GM23338 (cell line): ENCODE measurements at regions not wholly inside any gene's neighbourhood (a gene's known extent, or its start where the extent isn't known, plus 50 kb on each side); places are given as distances from the start of the nearest gene placed in this dataset.

Experiments used
- CREB1 ChIP-seq: fragments of 250-450 bp; sonication (Bioruptor Pico); IDR thresholded peaks from 2 replicates; pipeline ENCODE4 v1.5.0; 2020; ENCODE audit warnings: low read depth, mild to moderate bottlenecking, moderate library complexity
- EZH2 ChIP-seq: fragments of 200-600 bp; sonication (generic); IDR thresholded peaks from one replicate; pipeline ENCODE4 v1.8.0; 2017; ENCODE audit warnings: antibody characterized with exemption, mild to moderate bottlenecking, low read depth; ENCODE audit not compliant: unreplicated experiment
- EZH2phosphoT487 ChIP-seq: fragments of 200-600 bp; sonication (generic); IDR thresholded peaks from one replicate; pipeline ENCODE4 v1.8.1; 2018; ENCODE audit warnings: antibody characterized with exemption; ENCODE audit not compliant: unreplicated experiment
- JUNB ChIP-seq: IDR thresholded peaks from one replicate; pipeline ENCODE4 v1.6.1; 2016; ENCODE audit warnings: antibody characterized with exemption; ENCODE audit not compliant: unreplicated experiment
- NANOG ChIP-seq: IDR thresholded peaks from 2 replicates; pipeline ENCODE4 v1.6.1; 2016; ENCODE audit warnings: antibody characterized with exemption, borderline replicate concordance
- POLR2AphosphoS5 ChIP-seq: IDR thresholded peaks from 2 replicates; pipeline ENCODE4 v1.6.1; 2016; ENCODE audit warnings: antibody characterized with exemption, low read depth
- STAT1 ChIP-seq: IDR thresholded peaks from one replicate; pipeline ENCODE4 v1.6.1; 2016; ENCODE audit warnings: antibody characterized with exemption; ENCODE audit not compliant: unreplicated experiment
- ZNF114 ChIP-seq: fragments of 250-450 bp; sonication (Bioruptor Pico); IDR thresholded peaks from 2 replicates; pipeline ENCODE4 v1.5.0; 2020; ENCODE audit warnings: mild to moderate bottlenecking, moderate library complexity
- ZNF331 ChIP-seq: fragments of 250-450 bp; sonication (Bioruptor Pico); IDR thresholded peaks from 2 replicates; pipeline ENCODE4 v1.5.0; 2020; ENCODE audit warnings: low read depth, mild to moderate bottlenecking, moderate library complexity
- TF ChIP-seq, protein P1 (sequence below): IDR thresholded peaks from one replicate; pipeline ENCODE4 v1.6.1; 2018; ENCODE audit warnings: antibody characterized with exemption; ENCODE audit not compliant: unreplicated experiment
- TF ChIP-seq, protein P2 (sequence below), 2 experiments: fragments of 200-600 bp in 1 of 2; sonication (generic) in 1 of 2; conservative IDR thresholded peaks; 2 replicates each; pipeline versions ENCODE4 v1.5.1 to v1.6.1; 2016 to 2017; ENCODE audit warnings: antibody characterized with exemption in 2 of 2, low read depth in 2 of 2, mild to moderate bottlenecking in 2 of 2, moderate library complexity in 1 of 2
- TF ChIP-seq, protein P3 (sequence below): IDR thresholded peaks from 2 replicates; pipeline ENCODE4 v1.6.1; 2016; ENCODE audit warnings: antibody characterized with exemption
- TF ChIP-seq, protein P4 (sequence below): fragments of 250-450 bp; sonication (Bioruptor Pico); IDR thresholded peaks from 2 replicates; pipeline ENCODE4 v1.5.0; 2020; ENCODE audit warnings: mild to moderate bottlenecking, moderate library complexity

DNA sequence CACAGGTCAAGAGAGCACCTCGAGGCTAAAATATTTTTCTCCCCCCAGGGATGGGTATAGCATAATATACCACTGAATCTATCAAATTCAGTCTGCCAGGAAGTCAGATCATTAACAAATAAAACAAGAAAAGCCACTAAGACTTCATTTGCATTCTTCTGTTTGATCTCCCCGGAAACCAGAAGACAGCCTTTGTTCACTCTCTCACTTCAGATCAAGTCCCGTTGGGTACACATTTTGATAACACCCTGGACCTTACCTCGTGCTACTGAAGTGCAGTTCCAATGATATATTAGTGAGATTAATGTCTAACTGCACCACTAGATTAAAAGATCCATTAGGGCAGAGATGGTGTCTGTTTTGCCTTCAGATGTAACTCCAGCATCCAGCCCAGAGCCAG lies 157.7 kb upstream of the B3GAT2 start:
- TF ChIP-seq, protein P1, sequence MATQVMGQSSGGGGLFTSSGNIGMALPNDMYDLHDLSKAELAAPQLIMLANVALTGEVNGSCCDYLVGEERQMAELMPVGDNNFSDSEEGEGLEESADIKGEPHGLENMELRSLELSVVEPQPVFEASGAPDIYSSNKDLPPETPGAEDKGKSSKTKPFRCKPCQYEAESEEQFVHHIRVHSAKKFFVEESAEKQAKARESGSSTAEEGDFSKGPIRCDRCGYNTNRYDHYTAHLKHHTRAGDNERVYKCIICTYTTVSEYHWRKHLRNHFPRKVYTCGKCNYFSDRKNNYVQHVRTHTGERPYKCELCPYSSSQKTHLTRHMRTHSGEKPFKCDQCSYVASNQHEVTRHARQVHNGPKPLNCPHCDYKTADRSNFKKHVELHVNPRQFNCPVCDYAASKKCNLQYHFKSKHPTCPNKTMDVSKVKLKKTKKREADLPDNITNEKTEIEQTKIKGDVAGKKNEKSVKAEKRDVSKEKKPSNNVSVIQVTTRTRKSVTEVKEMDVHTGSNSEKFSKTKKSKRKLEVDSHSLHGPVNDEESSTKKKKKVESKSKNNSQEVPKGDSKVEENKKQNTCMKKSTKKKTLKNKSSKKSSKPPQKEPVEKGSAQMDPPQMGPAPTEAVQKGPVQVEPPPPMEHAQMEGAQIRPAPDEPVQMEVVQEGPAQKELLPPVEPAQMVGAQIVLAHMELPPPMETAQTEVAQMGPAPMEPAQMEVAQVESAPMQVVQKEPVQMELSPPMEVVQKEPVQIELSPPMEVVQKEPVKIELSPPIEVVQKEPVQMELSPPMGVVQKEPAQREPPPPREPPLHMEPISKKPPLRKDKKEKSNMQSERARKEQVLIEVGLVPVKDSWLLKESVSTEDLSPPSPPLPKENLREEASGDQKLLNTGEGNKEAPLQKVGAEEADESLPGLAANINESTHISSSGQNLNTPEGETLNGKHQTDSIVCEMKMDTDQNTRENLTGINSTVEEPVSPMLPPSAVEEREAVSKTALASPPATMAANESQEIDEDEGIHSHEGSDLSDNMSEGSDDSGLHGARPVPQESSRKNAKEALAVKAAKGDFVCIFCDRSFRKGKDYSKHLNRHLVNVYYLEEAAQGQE, result no peak
- TF ChIP-seq EZH2phosphoT487 (no peak), POLR2AphosphoS5 (no peak), EZH2 (no peak), JUNB (no peak), CREB1 (CRISPR knock-in tag) (no peak), ZNF114 (no peak), STAT1 (no peak), NANOG (no peak), ZNF331 (no peak)
- TF ChIP-seq, protein P2, sequence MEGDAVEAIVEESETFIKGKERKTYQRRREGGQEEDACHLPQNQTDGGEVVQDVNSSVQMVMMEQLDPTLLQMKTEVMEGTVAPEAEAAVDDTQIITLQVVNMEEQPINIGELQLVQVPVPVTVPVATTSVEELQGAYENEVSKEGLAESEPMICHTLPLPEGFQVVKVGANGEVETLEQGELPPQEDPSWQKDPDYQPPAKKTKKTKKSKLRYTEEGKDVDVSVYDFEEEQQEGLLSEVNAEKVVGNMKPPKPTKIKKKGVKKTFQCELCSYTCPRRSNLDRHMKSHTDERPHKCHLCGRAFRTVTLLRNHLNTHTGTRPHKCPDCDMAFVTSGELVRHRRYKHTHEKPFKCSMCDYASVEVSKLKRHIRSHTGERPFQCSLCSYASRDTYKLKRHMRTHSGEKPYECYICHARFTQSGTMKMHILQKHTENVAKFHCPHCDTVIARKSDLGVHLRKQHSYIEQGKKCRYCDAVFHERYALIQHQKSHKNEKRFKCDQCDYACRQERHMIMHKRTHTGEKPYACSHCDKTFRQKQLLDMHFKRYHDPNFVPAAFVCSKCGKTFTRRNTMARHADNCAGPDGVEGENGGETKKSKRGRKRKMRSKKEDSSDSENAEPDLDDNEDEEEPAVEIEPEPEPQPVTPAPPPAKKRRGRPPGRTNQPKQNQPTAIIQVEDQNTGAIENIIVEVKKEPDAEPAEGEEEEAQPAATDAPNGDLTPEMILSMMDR (conservative IDR thresholded peaks at IDR 0.05; ENCODE audit: low read depth in 2 of 2), result no peak
- TF ChIP-seq, protein P3, sequence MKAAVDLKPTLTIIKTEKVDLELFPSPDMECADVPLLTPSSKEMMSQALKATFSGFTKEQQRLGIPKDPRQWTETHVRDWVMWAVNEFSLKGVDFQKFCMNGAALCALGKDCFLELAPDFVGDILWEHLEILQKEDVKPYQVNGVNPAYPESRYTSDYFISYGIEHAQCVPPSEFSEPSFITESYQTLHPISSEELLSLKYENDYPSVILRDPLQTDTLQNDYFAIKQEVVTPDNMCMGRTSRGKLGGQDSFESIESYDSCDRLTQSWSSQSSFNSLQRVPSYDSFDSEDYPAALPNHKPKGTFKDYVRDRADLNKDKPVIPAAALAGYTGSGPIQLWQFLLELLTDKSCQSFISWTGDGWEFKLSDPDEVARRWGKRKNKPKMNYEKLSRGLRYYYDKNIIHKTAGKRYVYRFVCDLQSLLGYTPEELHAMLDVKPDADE, result no peak
- TF ChIP-seq, protein P4, sequence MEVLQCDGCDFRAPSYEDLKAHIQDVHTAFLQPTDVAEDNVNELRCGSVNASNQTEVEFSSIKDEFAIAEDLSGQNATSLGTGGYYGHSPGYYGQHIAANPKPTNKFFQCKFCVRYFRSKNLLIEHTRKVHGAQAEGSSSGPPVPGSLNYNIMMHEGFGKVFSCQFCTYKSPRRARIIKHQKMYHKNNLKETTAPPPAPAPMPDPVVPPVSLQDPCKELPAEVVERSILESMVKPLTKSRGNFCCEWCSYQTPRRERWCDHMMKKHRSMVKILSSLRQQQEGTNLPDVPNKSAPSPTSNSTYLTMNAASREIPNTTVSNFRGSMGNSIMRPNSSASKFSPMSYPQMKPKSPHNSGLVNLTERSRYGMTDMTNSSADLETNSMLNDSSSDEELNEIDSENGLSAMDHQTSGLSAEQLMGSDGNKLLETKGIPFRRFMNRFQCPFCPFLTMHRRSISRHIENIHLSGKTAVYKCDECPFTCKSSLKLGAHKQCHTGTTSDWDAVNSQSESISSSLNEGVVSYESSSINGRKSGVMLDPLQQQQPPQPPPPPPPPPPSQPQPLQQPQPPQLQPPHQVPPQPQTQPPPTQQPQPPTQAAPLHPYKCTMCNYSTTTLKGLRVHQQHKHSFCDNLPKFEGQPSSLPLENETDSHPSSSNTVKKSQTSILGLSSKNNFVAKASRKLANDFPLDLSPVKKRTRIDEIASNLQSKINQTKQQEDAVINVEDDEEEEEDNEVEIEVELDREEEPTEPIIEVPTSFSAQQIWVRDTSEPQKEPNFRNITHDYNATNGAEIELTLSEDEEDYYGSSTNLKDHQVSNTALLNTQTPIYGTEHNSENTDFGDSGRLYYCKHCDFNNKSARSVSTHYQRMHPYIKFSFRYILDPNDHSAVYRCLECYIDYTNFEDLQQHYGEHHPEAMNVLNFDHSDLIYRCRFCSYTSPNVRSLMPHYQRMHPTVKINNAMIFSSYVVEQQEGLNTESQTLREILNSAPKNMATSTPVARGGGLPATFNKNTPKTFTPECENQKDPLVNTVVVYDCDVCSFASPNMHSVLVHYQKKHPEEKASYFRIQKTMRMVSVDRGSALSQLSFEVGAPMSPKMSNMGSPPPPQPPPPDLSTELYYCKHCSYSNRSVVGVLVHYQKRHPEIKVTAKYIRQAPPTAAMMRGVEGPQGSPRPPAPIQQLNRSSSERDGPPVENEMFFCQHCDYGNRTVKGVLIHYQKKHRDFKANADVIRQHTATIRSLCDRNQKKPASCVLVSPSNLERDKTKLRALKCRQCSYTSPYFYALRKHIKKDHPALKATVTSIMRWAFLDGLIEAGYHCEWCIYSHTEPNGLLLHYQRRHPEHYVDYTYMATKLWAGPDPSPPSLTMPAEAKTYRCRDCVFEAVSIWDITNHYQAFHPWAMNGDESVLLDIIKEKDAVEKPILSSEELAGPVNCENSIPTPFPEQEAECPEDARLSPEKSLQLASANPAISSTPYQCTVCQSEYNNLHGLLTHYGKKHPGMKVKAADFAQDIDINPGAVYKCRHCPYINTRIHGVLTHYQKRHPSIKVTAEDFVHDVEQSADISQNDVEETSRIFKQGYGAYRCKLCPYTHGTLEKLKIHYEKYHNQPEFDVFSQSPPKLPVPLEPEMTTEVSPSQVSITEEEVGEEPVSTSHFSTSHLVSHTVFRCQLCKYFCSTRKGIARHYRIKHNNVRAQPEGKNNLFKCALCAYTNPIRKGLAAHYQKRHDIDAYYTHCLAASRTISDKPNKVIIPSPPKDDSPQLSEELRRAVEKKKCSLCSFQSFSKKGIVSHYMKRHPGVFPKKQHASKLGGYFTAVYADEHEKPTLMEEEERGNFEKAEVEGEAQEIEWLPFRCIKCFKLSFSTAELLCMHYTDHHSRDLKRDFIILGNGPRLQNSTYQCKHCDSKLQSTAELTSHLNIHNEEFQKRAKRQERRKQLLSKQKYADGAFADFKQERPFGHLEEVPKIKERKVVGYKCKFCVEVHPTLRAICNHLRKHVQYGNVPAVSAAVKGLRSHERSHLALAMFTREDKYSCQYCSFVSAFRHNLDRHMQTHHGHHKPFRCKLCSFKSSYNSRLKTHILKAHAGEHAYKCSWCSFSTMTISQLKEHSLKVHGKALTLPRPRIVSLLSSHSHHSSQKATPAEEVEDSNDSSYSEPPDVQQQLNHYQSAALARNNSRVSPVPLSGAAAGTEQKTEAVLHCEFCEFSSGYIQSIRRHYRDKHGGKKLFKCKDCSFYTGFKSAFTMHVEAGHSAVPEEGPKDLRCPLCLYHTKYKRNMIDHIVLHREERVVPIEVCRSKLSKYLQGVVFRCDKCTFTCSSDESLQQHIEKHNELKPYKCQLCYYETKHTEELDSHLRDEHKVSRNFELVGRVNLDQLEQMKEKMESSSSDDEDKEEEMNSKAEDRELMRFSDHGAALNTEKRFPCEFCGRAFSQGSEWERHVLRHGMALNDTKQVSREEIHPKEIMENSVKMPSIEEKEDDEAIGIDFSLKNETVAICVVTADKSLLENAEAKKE, result no peak
